ENCODE measurements at regions not wholly inside any gene's neighbourhood (a gene's known extent, or its start where the extent isn't known, plus 50 kb on each side); places are given as distances from the start of the nearest gene placed in this dataset.

DNA sequence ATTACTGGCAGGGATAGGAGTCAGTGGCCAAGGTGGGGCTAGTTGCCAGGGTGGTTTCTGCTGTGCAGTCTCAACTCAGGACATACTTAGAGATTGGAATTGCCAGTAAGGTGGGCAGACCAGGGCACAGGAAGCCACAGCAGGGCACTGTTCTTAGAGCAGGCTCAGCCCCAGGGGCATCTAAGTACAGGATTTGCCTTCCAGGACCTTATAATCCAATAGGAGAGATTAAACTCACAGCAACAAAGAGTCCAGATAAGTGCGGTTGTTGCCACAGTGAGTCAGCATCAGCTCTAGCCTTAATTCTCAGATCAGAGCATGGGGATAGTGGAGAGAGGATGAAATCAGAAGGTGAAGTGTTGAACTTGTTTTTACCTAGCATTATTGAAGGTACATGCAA, 265.8 kb upstream of the TRPC7 start:
- intact Hi-C loops (cut with micrococcal nuclease): no loop called here
- Mint-ChIP-seq H3K27me3 (no peaks in the 10 kb centered on the region), H3K4me3 (no peak overlapping the region), H3K4me1 (ENCODE audit: low read depth) (no peaks in the 10 kb centered on the region), H3K36me3 (ENCODE audit: low read depth) (no peaks in the 10 kb centered on the region), H3K27ac (no peak overlapping the region), H3K9me3 (no peaks in the 10 kb centered on the region)

GRCh38 chr5:136629125-136629792, 263.9 kb upstream of the TRPC7 start:
- Mint-ChIP-seq H3K4me3 (no peak overlapping the region), H3K4me1 (ENCODE audit: low read depth) (no peaks in the 10 kb centered on the region), H3K36me3 (ENCODE audit: low read depth) (no peaks in the 10 kb centered on the region), H3K27me3 (no peaks in the 10 kb centered on the region), H3K27ac (no peak overlapping the region), H3K9me3 (no peaks in the 10 kb centered on the region)
- intact Hi-C loops (cut with micrococcal nuclease): no loop called here

DNA sequence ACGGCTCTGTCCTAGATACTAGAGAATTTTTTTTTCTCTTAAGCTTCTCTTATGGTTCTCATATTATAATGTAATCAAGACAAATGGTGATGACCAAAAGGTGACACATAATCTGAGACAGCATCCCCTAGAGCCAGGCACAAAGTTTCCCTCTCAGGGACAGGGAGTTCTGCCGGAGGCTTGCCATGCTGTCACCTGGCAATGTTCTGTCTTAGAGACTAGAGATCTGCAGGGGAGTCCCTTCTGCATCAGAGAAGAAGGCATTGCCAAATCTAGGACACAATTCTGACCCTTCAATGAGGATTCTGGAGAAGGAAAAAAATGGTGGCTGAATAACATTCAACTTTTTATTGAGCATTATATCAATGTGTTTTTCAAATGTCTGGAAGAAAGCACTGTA, 261.2 kb upstream of the TRPC7 start:
- Mint-ChIP-seq H3K36me3 (ENCODE audit: low read depth) (no peaks in the 10 kb centered on the region), H3K27me3 (no peaks in the 10 kb centered on the region), H3K9me3 (no peaks in the 10 kb centered on the region), H3K4me1 (ENCODE audit: low read depth) (no peaks in the 10 kb centered on the region), H3K4me3 (no peak overlapping the region), H3K27ac (no peak overlapping the region)
- intact Hi-C loops (cut with micrococcal nuclease): no loop called here

GRCh38 chr5:136622747-136623146, 257.4 kb upstream of the TRPC7 start:
- H3K4me3 Mint-ChIP-seq: no peak overlapping the region
- intact Hi-C loops (cut with micrococcal nuclease): no loop called here
- H3K4me1 Mint-ChIP-seq (ENCODE audit: low read depth): no peaks in the 10 kb centered on the region
- H3K27ac Mint-ChIP-seq: no peak overlapping the region
- no peaks in the 10 kb centered on the region for H3K36me3 Mint-ChIP-seq (ENCODE audit: low read depth)
- no peaks in the 10 kb centered on the region for H3K9me3 Mint-ChIP-seq
- H3K27me3 Mint-ChIP-seq: no peaks in the 10 kb centered on the region

DNA sequence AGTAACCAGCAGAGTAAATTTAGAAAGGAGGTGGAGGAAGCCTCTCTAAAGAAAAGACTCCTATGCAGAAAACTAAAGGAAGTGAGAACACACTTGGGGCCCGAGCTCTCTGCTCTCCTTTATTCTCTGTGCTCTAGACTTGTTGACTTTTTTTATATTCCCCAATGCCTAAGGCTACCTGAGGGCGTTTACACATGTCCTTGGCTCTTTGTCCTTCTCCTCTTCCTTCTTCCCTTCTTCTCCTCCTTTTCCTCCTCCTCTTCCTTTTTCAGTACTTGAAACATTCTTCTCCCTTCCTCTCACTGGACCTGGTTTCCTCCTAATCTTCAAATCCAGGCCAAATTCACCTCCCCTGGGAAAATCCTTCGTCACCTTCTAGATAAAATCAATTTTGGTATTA, 256.4 kb upstream of the TRPC7 start:
- Mint-ChIP-seq H3K4me1 (ENCODE audit: low read depth) (no peaks in the 10 kb centered on the region), H3K27ac (no peak overlapping the region), H3K36me3 (ENCODE audit: low read depth) (no peaks in the 10 kb centered on the region), H3K4me3 (no peak overlapping the region), H3K27me3 (no peaks in the 10 kb centered on the region), H3K9me3 (no peaks in the 10 kb centered on the region)
- intact Hi-C loops (cut with micrococcal nuclease): no loop called here

- intact Hi-C loops (cut with micrococcal nuclease): no loop called here
- H3K36me3 Mint-ChIP-seq (ENCODE audit: low read depth): no peaks in the 10 kb centered on the region
- H3K4me3 Mint-ChIP-seq: no peak overlapping the region
Measured at GRCh38 chr5:136620621-136621020, 255.3 kb upstream of the TRPC7 start.

DNA sequence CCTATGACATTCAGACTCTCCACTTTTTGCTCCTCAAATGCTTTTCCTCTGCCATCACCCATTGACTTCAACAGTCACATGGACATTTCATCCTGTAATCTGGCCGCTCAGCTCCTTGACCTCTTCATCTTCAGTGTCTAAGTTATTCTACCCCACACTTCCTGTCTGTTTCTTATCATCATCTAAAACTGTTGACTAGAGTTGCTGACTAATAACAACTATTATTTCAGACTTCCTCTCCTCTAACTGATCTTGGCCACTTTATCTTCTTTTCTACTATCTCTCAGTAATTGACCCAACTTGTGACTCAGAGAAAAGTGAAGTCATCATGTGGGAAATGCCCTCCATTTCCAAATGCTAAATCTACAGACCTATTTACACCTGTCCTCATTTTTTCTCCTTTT, 254.7 kb upstream of the TRPC7 start:
- H3K4me3 Mint-ChIP-seq: no peak overlapping the region
- intact Hi-C loops (cut with micrococcal nuclease): no loop called here
- no peaks in the 10 kb centered on the region for H3K36me3 Mint-ChIP-seq (ENCODE audit: low read depth)
- no peaks in the 10 kb centered on the region for H3K4me1 Mint-ChIP-seq (ENCODE audit: low read depth)
- no peak overlapping the region for H3K27ac Mint-ChIP-seq
- no peaks in the 10 kb centered on the region for H3K9me3 Mint-ChIP-seq
- H3K27me3 Mint-ChIP-seq: no peaks in the 10 kb centered on the region

More at GRCh38 chr5:136620621-136621020, 255.3 kb upstream of the TRPC7 start:
- Mint-ChIP-seq H3K9me3 (no peaks in the 10 kb centered on the region), H3K27ac (no peak overlapping the region), H3K4me1 (ENCODE audit: low read depth) (no peaks in the 10 kb centered on the region), H3K27me3 (no peaks in the 10 kb centered on the region)

DNA sequence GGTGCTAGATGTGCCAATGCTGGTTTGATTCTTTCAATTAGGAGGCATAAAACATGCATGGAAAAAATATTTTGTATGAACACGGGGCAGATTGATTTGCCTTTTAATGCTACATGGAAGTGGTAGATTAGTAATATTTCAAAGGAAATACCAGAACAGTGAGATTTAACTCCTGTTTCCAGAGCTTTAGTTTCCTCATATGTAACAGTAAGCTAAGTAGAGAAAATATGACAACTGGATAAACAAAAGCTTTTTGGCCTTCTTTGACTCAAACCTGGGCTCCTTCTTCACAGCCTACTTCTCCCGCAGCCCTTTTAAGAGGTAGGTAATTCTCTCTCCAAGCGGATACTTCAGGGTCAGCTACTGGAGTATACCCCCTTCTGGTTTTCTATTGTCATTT, 254.2 kb upstream of the TRPC7 start:
- H3K36me3 Mint-ChIP-seq (ENCODE audit: low read depth): no peaks in the 10 kb centered on the region
- no peaks in the 10 kb centered on the region for H3K4me1 Mint-ChIP-seq (ENCODE audit: low read depth)
- H3K27ac Mint-ChIP-seq: no peak overlapping the region
- no peaks in the 10 kb centered on the region for H3K9me3 Mint-ChIP-seq
- no peak overlapping the region for H3K4me3 Mint-ChIP-seq
- intact Hi-C loops (cut with micrococcal nuclease): no loop called here
- H3K27me3 Mint-ChIP-seq: no peaks in the 10 kb centered on the region

DNA sequence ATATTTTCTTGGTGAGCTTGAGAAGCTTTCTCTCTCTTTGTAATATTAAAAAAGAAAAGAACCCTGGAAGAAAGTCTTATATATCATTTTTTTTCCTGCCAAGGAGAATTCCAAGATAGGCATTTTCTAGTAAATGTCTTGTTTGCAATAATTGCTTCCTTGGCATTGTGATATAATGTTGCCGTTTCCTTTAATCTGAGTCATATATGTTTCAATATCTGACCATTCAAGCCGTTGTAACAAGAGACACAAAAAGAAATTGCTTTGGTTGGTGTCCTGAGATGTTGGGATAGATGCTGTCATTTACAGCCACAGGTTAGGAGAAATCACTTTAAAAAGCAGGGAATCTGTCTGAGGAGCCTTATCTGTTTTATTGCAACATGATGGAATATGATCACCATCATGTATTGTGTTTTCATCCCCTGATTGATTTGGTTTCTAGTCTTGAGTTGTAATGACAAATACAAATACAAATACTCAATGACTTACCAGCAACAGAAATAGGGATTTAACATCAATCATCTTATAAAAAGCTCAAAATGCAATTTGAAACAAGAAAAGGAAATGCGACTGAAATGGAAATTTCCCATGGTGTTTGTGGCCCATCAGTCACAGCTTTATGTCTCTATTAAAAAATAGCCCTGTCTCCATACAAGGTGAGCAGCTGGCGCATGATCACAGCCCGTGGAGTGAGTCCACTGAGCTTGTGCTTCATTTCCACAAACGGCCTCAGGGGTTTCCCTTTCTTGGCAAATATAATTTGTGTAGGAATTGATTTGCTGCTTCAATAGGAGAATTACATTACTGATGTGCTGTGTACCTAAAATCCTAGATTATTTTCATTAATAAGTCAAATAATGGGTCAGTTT, 250.1 kb upstream of the TRPC7 start:
- H3K4me3 Mint-ChIP-seq: no peak overlapping the region
- H3K27ac Mint-ChIP-seq: no peak overlapping the region
- H3K27me3 Mint-ChIP-seq: no peaks in the 10 kb centered on the region
- H3K36me3 Mint-ChIP-seq (ENCODE audit: low read depth): no peaks in the 10 kb centered on the region
- intact Hi-C loops (cut with micrococcal nuclease): no loop called here
- H3K9me3 Mint-ChIP-seq: no peaks in the 10 kb centered on the region
- H3K4me1 Mint-ChIP-seq (ENCODE audit: low read depth): no peaks in the 10 kb centered on the region

DNA sequence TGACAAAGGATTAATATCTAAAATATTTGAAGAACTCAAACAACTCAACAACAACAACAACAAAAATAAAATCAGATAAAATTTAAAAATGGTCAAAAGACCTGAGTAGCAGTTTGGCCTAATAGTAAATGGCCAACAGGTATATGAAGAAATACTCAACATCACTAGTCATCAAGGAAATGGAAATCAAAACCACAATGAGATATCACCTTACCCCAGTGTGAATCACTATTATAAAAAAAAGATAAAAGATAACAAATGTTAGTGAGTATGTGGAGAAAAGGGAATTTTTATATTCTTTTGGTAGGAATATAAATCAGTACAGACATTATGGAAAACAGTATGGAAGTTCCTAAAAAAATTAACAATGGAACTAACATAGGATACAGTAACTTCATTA, 247.9 kb upstream of the TRPC7 start:
- Mint-ChIP-seq H3K4me1 (ENCODE audit: low read depth) (no peaks in the 10 kb centered on the region), H3K27me3 (no peaks in the 10 kb centered on the region), H3K36me3 (ENCODE audit: low read depth) (no peaks in the 10 kb centered on the region), H3K9me3 (peaks cover 3% of the 10 kb centered on the region), H3K27ac (no peak overlapping the region), H3K4me3 (no peak overlapping the region)
- intact Hi-C loops (cut with micrococcal nuclease): no loop called here

DNA sequence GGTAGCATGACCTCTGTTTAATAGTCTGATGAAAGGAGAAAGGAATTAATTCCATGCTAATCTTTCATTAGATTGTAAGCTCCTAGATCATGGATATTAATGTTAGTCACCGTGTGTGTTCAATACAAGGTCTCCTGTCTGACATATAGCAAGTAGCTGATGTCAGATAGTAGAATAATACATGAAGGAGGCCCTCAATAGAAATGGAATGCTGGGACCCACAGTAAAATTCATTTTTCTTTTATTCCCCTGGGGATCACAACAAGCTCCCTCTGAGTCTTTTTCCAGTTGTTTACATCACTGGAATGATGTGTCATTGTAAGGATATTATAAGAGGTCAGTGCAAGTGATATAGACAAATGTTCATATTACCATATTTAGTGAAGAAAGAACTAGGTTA, 240.3 kb upstream of the TRPC7 start:
- Mint-ChIP-seq H3K27me3 (no peaks in the 10 kb centered on the region), H3K4me1 (ENCODE audit: low read depth) (no peaks in the 10 kb centered on the region), H3K4me3 (no peak overlapping the region), H3K27ac (no peak overlapping the region), H3K36me3 (ENCODE audit: low read depth) (no peaks in the 10 kb centered on the region), H3K9me3 (peaks cover 47% of the 10 kb centered on the region)
- intact Hi-C loops (cut with micrococcal nuclease): no loop called here

- Mint-ChIP-seq H3K27me3 (no peaks in the 10 kb centered on the region), H3K36me3 (ENCODE audit: low read depth) (no peaks in the 10 kb centered on the region), H3K27ac (no peak overlapping the region), H3K9me3 (peaks cover 52% of the 10 kb centered on the region), H3K4me3 (no peak overlapping the region), H3K4me1 (ENCODE audit: low read depth) (no peaks in the 10 kb centered on the region)
- intact Hi-C loops (cut with micrococcal nuclease): no loop called here
Measured at GRCh38 chr5:136600306-136600705, 235.0 kb upstream of the TRPC7 start.

DNA sequence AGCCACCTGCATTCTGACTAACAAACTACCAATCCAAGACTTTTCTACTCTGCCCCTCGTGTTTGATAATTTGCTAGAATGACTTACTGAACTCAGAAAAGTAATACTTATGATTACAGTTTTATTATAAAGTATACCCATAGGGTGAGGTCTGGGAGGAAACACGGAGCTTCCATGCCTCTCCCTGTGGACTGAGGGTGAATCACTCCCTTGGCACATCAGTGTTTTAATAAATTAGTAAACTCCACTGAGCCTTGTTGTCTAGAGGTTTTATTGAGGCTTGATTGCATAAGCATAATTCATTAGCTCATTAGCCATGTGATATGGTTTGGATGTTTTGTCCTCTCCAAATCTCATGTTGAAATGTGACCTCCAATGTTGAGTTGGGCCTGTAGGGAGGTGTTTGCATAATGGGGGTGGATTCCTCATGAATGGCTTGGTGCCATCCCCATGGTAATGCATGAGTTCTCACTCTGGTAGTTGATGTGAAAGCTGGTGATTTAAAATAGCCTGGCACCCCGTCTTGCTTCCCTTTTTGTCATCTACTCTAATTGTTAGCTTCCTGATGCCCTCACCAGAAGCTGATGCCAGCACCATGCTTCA, 233.6 kb upstream of the TRPC7 start:
- Mint-ChIP-seq H3K27me3 (no peaks in the 10 kb centered on the region), H3K9me3 (peaks cover 50% of the 10 kb centered on the region), H3K36me3 (ENCODE audit: low read depth) (no peaks in the 10 kb centered on the region), H3K4me1 (ENCODE audit: low read depth) (no peaks in the 10 kb centered on the region), H3K4me3 (no peak overlapping the region), H3K27ac (no peak overlapping the region)
- intact Hi-C loops (cut with micrococcal nuclease): no loop called here

GRCh38 chr5:136594416-136594815, 229.1 kb upstream of the TRPC7 start:
- H3K36me3 Mint-ChIP-seq (ENCODE audit: low read depth): no peaks in the 10 kb centered on the region
- H3K27ac Mint-ChIP-seq: no peak overlapping the region
- no peak overlapping the region for H3K4me3 Mint-ChIP-seq
- peaks cover 16% of the 10 kb centered on the region for H3K9me3 Mint-ChIP-seq
- H3K27me3 Mint-ChIP-seq: no peaks in the 10 kb centered on the region
- intact Hi-C loops (cut with micrococcal nuclease): no loop called here
- no peaks in the 10 kb centered on the region for H3K4me1 Mint-ChIP-seq (ENCODE audit: low read depth)

Data from dendritic cell treated with granulocyte-macrophage colony-stimulating factor and Interleukin-4, amounts not matched to agents 40 ng/mL and 50 ng/mL, for 4 days (primary cell).